SU-DHL-6 (cell line): ENCODE measurements at regions not wholly inside any gene's neighbourhood (a gene's known extent, or its start where the extent isn't known, plus 50 kb on each side); places are given as distances from the start of the nearest gene placed in this dataset.

Experiments used
- EZH2phosphoT487 ChIP-seq: fragments of 200-600 bp; sonication (generic), shearing (Covaris generic); conservative IDR thresholded peaks from 2 replicates; pipeline ENCODE4 v1.6.1; 2018; ENCODE audit warnings: mild to moderate bottlenecking, antibody characterized with exemption, low read length, moderate library complexity, mixed read lengths
- TF ChIP-seq, protein P1 (sequence below): fragments of 200-600 bp; sonication (generic); IDR thresholded peaks from one replicate; pipeline ENCODE4 v1.5.1; 2017; ENCODE audit warnings: antibody characterized with exemption, mild to moderate bottlenecking, low read length, moderate library complexity; ENCODE audit not compliant: insufficient read depth, poor library complexity, severe bottlenecking

DNA sequence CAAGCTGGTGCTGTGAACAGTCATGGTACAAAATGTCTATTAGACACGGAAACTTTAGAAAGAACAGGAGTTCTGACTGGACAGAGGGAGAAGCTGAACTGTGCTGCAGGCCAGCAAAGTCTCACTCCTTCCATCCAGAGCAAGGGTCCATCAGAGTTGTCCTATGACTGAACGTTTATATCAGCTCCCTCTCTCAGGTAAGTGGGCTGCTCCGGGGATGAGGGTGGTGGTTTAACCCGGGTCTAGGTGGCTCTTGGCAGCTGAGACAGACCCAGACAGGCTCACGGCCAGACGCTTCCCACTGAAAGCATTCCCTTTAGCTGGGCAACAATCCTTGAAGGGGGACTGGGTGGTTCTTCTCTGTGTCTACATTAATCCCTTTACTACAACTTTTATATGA, 385.0 kb upstream of the SMIM31 start:
- TF ChIP-seq, protein P1, sequence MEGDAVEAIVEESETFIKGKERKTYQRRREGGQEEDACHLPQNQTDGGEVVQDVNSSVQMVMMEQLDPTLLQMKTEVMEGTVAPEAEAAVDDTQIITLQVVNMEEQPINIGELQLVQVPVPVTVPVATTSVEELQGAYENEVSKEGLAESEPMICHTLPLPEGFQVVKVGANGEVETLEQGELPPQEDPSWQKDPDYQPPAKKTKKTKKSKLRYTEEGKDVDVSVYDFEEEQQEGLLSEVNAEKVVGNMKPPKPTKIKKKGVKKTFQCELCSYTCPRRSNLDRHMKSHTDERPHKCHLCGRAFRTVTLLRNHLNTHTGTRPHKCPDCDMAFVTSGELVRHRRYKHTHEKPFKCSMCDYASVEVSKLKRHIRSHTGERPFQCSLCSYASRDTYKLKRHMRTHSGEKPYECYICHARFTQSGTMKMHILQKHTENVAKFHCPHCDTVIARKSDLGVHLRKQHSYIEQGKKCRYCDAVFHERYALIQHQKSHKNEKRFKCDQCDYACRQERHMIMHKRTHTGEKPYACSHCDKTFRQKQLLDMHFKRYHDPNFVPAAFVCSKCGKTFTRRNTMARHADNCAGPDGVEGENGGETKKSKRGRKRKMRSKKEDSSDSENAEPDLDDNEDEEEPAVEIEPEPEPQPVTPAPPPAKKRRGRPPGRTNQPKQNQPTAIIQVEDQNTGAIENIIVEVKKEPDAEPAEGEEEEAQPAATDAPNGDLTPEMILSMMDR, result no peak
- TF ChIP-seq EZH2phosphoT487, result no peak
